Calu3 (cell line): ENCODE measurements at regions not wholly inside any gene's neighbourhood (a gene's known extent, or its start where the extent isn't known, plus 50 kb on each side); places are given as distances from the start of the nearest gene placed in this dataset.

Source experiments
- BruUV-seq: library from RNA; stranded (reverse); fragments of 400-500 nt; replicated peaks from 2 replicates; lab custom pipeline; 2021; lab: Mats Ljungman, UMichigan
- CTCF ChIA-PET: fragments of 300-600 bp; sonication (Branson Sonifier 250); formaldehyde crosslinking; loops from one replicate; lab custom pipeline; 2022; ENCODE audit warnings: antibody characterized with exemption; lab: Charles Lee
- DNase-seq: peaks from one replicate; pipeline ENCODE4 v3.0.0; 2022
- H3K27ac Mint-ChIP-seq: one replicate; pipeline ENCODE4 v1.8.0; 2022; ENCODE audit warnings: mixed read lengths; ENCODE audit not compliant: unreplicated experiment
- H3K27me3 Mint-ChIP-seq: one replicate; pipeline ENCODE4 v1.8.0; 2022; ENCODE audit warnings: mixed read lengths; ENCODE audit not compliant: unreplicated experiment
- H3K36me3 Mint-ChIP-seq: one replicate; pipeline ENCODE4 v1.8.0; 2022; ENCODE audit warnings: mild to moderate bottlenecking, moderate library complexity, mixed read lengths; ENCODE audit not compliant: insufficient read depth, unreplicated experiment
- H3K4me1 Mint-ChIP-seq: one replicate; pipeline ENCODE4 v1.8.0; 2022; ENCODE audit warnings: mild to moderate bottlenecking, low read depth, mixed read lengths; ENCODE audit not compliant: unreplicated experiment
- H3K4me3 Mint-ChIP-seq: one replicate; pipeline ENCODE4 v1.8.0; 2022; ENCODE audit warnings: mild to moderate bottlenecking, low read depth, moderate library complexity, mixed read lengths; ENCODE audit not compliant: unreplicated experiment
- H3K9me3 Mint-ChIP-seq: one replicate; pipeline ENCODE4 v1.8.0; 2022; ENCODE audit warnings: low read depth, mixed read lengths; ENCODE audit not compliant: unreplicated experiment
- CTCF ChIP-seq: fragments of 200-600 bp; IDR thresholded peaks from one replicate; pipeline ENCODE4 v1.8.0; 2022; ENCODE audit warnings: antibody characterized with exemption; ENCODE audit not compliant: unreplicated experiment
- intact Hi-C: fragments of 100-400 bp; cut with micrococcal nuclease; formaldehyde crosslinking; loops from one replicate; pipeline ENCODE4 v1.10.0; 2022; ENCODE audit not compliant: unreplicated experiment

- intact Hi-C loops, result no loop called here
- no peak overlapping the region for H3K4me3 Mint-ChIP-seq
- BruUV-seq, result no TSS peak
- H3K4me1 Mint-ChIP-seq, result no peaks in the 10 kb centered on the region
- no peaks in the 10 kb centered on the region for H3K27me3 Mint-ChIP-seq
- DNase-seq, result no peak
- H3K27ac Mint-ChIP-seq, result no peak overlapping the region
- no peak for TF ChIP-seq CTCF
- no peaks in the 10 kb centered on the region for H3K36me3 Mint-ChIP-seq
- CTCF ChIA-PET, result no interaction called here
- peaks cover 2% of the 10 kb centered on the region for H3K9me3 Mint-ChIP-seq
Measured at GRCh38 chr18:56060967-56061541, 473.1 kb upstream of the TCF4 start.

- BruUV-seq, result no TSS peak
- no peak for DNase-seq
- no peaks in the 10 kb centered on the region for H3K36me3 Mint-ChIP-seq
- no peak overlapping the region for H3K4me3 Mint-ChIP-seq
- CTCF ChIA-PET, result no interaction called here
- H3K9me3 Mint-ChIP-seq, result peaks cover 8% of the 10 kb centered on the region
- no peaks in the 10 kb centered on the region for H3K27me3 Mint-ChIP-seq
- intact Hi-C loops, result no loop called here
- H3K27ac Mint-ChIP-seq, result no peak overlapping the region
- H3K4me1 Mint-ChIP-seq, result no peaks in the 10 kb centered on the region
- TF ChIP-seq CTCF, result no peak
Measured at GRCh38 chr18:56052202-56052601, 464.2 kb upstream of the TCF4 start.

- Mint-ChIP-seq H3K27me3 (no peaks in the 10 kb centered on the region), H3K4me1 (peaks cover 23% of the 10 kb centered on the region), H3K9me3 (peaks cover 14% of the 10 kb centered on the region), H3K27ac (no peak overlapping the region), H3K36me3 (no peaks in the 10 kb centered on the region), H3K4me3 (no peak overlapping the region)
- CTCF ChIA-PET, result interaction anchor here (0.6 kb wide), 1 partner anchor 103 kb away, joined by 3 read pairs; no protein-coding TSS in a partner anchor
- intact Hi-C loops, result no loop called here
- no peak for DNase-seq
- no TSS peak for BruUV-seq
- TF ChIP-seq CTCF, result no peak
Measured at GRCh38 chr18:56044239-56044638, 456.2 kb upstream of the TCF4 start.

- H3K27me3 Mint-ChIP-seq, result no peaks in the 10 kb centered on the region
- no TSS peak for BruUV-seq
- peak overlapping the region; percentile 3 for H3K4me3 Mint-ChIP-seq
- TF ChIP-seq CTCF, result no peak
- H3K9me3 Mint-ChIP-seq, result peaks cover 14% of the 10 kb centered on the region
- peak; percentile 63 for DNase-seq
- intact Hi-C loops, result no loop called here
- no peaks in the 10 kb centered on the region for H3K36me3 Mint-ChIP-seq
- H3K4me1 Mint-ChIP-seq, result peaks cover 23% of the 10 kb centered on the region
- H3K27ac Mint-ChIP-seq, result peak overlapping the region; percentile 32
- CTCF ChIA-PET, result interaction anchor here (0.7 kb wide), 1 partner anchor 197 kb away, joined by 3 read pairs; no protein-coding TSS in a partner anchor
Measured at GRCh38 chr18:56043641-56044061, 455.7 kb upstream of the TCF4 start.
